ENCODE measurements at regions not wholly inside any gene's neighbourhood (a gene's known extent, or its start where the extent isn't known, plus 50 kb on each side); places are given as distances from the start of the nearest gene placed in this dataset.

GRCh38 chr22:48721395-48721669 is 1106.3 kb downstream of the BRD1 start:
- Histone ChIP-seq H3K9me3 (no peaks in the 10 kb centered on the region), H3K27ac (no peak overlapping the region), H3K36me3 (no peaks in the 10 kb centered on the region), H3K4me1 (no peaks in the 10 kb centered on the region), H3K27me3 (no peaks in the 10 kb centered on the region), H3K4me3 (no peak overlapping the region)
- no peak for DNase-seq (ENCODE audit: low spot score)
- no peak for TF ChIP-seq CTCF (IDR thresholded peaks at IDR 0.05)

GRCh38 chr22:48720662-48721394 is 1106.8 kb downstream of the BRD1 start:
- no peak for TF ChIP-seq CTCF (IDR thresholded peaks at IDR 0.05)
- Histone ChIP-seq H3K36me3 (no peaks in the 10 kb centered on the region), H3K27me3 (no peaks in the 10 kb centered on the region), H3K9me3 (no peaks in the 10 kb centered on the region), H3K27ac (no peak overlapping the region), H3K4me1 (no peaks in the 10 kb centered on the region), H3K4me3 (no peak overlapping the region)
- DNase-seq (ENCODE audit: low spot score), result no peak

GRCh38 chr22:48719978-48720661 is 1107.6 kb downstream of the BRD1 start:
- Histone ChIP-seq H3K9me3 (no peaks in the 10 kb centered on the region), H3K4me1 (no peaks in the 10 kb centered on the region), H3K4me3 (no peak overlapping the region), H3K27me3 (no peaks in the 10 kb centered on the region), H3K36me3 (no peaks in the 10 kb centered on the region), H3K27ac (no peak overlapping the region)
- no peak for DNase-seq (ENCODE audit: low spot score)
- no peak for TF ChIP-seq CTCF (IDR thresholded peaks at IDR 0.05)

GRCh38 chr22:48718818-48719500 is 1108.7 kb downstream of the BRD1 start:
- Histone ChIP-seq H3K4me1 (no peaks in the 10 kb centered on the region), H3K27me3 (no peaks in the 10 kb centered on the region), H3K9me3 (no peaks in the 10 kb centered on the region), H3K4me3 (no peak overlapping the region), H3K27ac (no peak overlapping the region), H3K36me3 (no peaks in the 10 kb centered on the region)
- no peak for TF ChIP-seq CTCF (IDR thresholded peaks at IDR 0.05)
- DNase-seq (ENCODE audit: low spot score), result no peak

- no peak for TF ChIP-seq CTCF (IDR thresholded peaks at IDR 0.05)
- H3K27ac ChIP-seq, result no peak overlapping the region
- no peaks in the 10 kb centered on the region for H3K36me3 ChIP-seq
- H3K4me3 ChIP-seq, result no peak overlapping the region
- no peak for DNase-seq (ENCODE audit: low spot score)
- no peaks in the 10 kb centered on the region for H3K27me3 ChIP-seq
- H3K9me3 ChIP-seq, result no peaks in the 10 kb centered on the region
- H3K4me1 ChIP-seq, result no peaks in the 10 kb centered on the region
Observed at GRCh38 chr22:48717883-48718817, 1109.5 kb downstream of the BRD1 start.

Measured in right atrium auricular region (tissue), 2 donors.